Spleen (tissue), 11 donors: ENCODE measurements at regions not wholly inside any gene's neighbourhood (a gene's known extent, or its start where the extent isn't known, plus 50 kb on each side); places are given as distances from the start of the nearest gene placed in this dataset.

Experiments
- DNase-seq: peaks from one replicate; pipeline ENCODE4 v3.0.0-alpha.2; 2020
- H3K27ac ChIP-seq, 8 donors: fragments of 200-600 bp; sonication (generic) in 7 of 8; 1 replicate in 4 of 8; 2 replicates in 4 of 8; pipeline versions ENCODE4 v1.5.0 to v1.8.0; 2016 to 2021; ENCODE audit warnings: inconsistent platforms in 4 of 8, mild to moderate bottlenecking in 4 of 8, moderate library complexity in 1 of 8
- H3K27me3 ChIP-seq, 7 donors: fragments of 200-600 bp; sonication (generic) in 6 of 7; replicated peaks in 1 of 7; 1 replicate in 4 of 7; 2 replicates in 3 of 7; pipeline versions ENCODE4 v1.5.0 to v1.8.0; 2016 to 2021; ENCODE audit warnings: inconsistent platforms in 3 of 7, mild to moderate bottlenecking in 1 of 7
- H3K36me3 ChIP-seq, 6 donors: fragments of 200-600 bp; sonication (generic) in 5 of 6; 1 replicate in 4 of 6; 2 replicates in 2 of 6; pipeline versions ENCODE4 v1.5.0 to v1.8.0; 2016 to 2021; ENCODE audit warnings: inconsistent platforms in 2 of 6
- H3K4me1 ChIP-seq, 6 donors: fragments of 200-600 bp; sonication (generic) in 5 of 6; 1 replicate in 3 of 6; 2 replicates in 3 of 6; pipeline versions ENCODE4 v1.5.0 to v1.8.0; 2016 to 2021; ENCODE audit warnings: inconsistent platforms in 3 of 6
- H3K4me3 ChIP-seq, 8 donors: fragments of 200-600 bp; sonication (generic) in 7 of 8; 1 replicate in 4 of 8; 2 replicates in 4 of 8; pipeline versions ENCODE4 v1.5.0 to v1.8.0; 2016 to 2021; ENCODE audit warnings: inconsistent platforms in 4 of 8, mild to moderate bottlenecking in 4 of 8, moderate library complexity in 2 of 8
- H3K9me3 ChIP-seq, 8 donors: fragments of 200-600 bp; sonication (generic) in 7 of 8; 1 replicate in 4 of 8; 2 replicates in 4 of 8; pipeline versions ENCODE4 v1.5.0 to v1.8.0; 2016 to 2021; ENCODE audit warnings: inconsistent platforms in 4 of 8
- CTCF ChIP-seq, 11 experiments: fragments of 200-600 bp in 7 of 11; fragments of 450-650 bp in 4 of 11; sonication (generic) in 4 of 11; IDR thresholded peaks in 8 of 11; conservative IDR thresholded peaks in 3 of 11; 1 replicate in 7 of 11; 2 replicates in 4 of 11; pipeline versions ENCODE4 v1.4.0 to v1.8.0; 2016 to 2021; ENCODE audit warnings: antibody characterized with exemption in 11 of 11, inconsistent platforms in 4 of 11, mild to moderate bottlenecking in 1 of 11
- POLR2A ChIP-seq, 3 donors: fragments of 450-650 bp; IDR thresholded peaks; one replicate each; pipeline ENCODE4 v1.5.1; 2017; ENCODE audit warnings: antibody characterized with exemption in 3 of 3, mild to moderate bottlenecking in 1 of 3
- POLR2AphosphoS5 ChIP-seq, 3 donors: sonication (generic); formaldehyde crosslinking; IDR thresholded peaks; one replicate each; pipeline ENCODE4 v1.5.1; 2017; ENCODE audit warnings: antibody characterized with exemption in 3 of 3
- WGBS, 5 donors: extraction: QIAGEN DNeasy Blood & Tissue Kit in 3 of 5; methylation state at CpG; one replicate each; pipeline versions ENCODE4 v1.1.5 to v1.1.7; 2013 to 2018; 5-methylcytosine and 5-hydroxymethylcytosine counted together
- intact Hi-C: fragments of 100-400 bp; cut with DNase I; formaldehyde crosslinking; loops from one replicate; pipeline ENCODE4 v1.15.0; 2023; ENCODE audit warnings: low total_unique reads
- donor health status: healthy with polysubstance abuse.
- donor health status: DM: no; HTN: no; CAD: no; lungs with moderate emphysema.
- donor health status: DM: no; HTN: no; CAD: no.
- donor health status: Bipolar disorder and iron deficiency.
- donor health status: healthy.
- donor health status: DM: no; HTN: no; CAD: no.
- donor health status: DM: yes; HTN: yes; CAD: no.

- H3K9me3 ChIP-seq: peaks cover 0 to 26% (median 18%) of the 10 kb centered on the region in 8 donors
- WGBS, 5 donors: 76 to 81% (median 77%) methylated on average over 6 of the region's 6 CpGs
- TF ChIP-seq POLR2A (IDR thresholded peaks at IDR 0.05): no peak
Measured at GRCh38 chr7:24152877-24153472, 131.0 kb upstream of the NPY start.

GRCh38 chr7:24157666-24158065, 126.3 kb upstream of the NPY start:
- Histone ChIP-seq H3K9me3 (no peaks in the 10 kb centered on the region), H3K27ac (no peak overlapping the region), H3K36me3 (no peaks in the 10 kb centered on the region), H3K4me1 (no peaks in the 10 kb centered on the region), H3K27me3 (no peaks in the 10 kb centered on the region), H3K4me3 (no peak overlapping the region)
- intact Hi-C loops: no loop called here
- WGBS, 5 donors: 93 to 98% (median 96%) methylated on average over 3 of the region's 3 CpGs
- DNase-seq: no peak
- TF ChIP-seq CTCF (IDR thresholded peaks at IDR 0.05 in 8 of 11, conservative IDR thresholded peaks at IDR 0.05 in 3 of 11): no peak
- no peak for TF ChIP-seq POLR2AphosphoS5 (IDR thresholded peaks at IDR 0.05)
- no peak for TF ChIP-seq POLR2A (IDR thresholded peaks at IDR 0.05)

More at GRCh38 chr7:24152877-24153472, 131.0 kb upstream of the NPY start:
- Histone ChIP-seq H3K4me1 (no peaks in the 10 kb centered on the region), H3K36me3 (no peaks in the 10 kb centered on the region), H3K27ac (no peak overlapping the region), H3K27me3 (no peaks in the 10 kb centered on the region), H3K4me3 (no peak overlapping the region)
- DNase-seq: no peak
- intact Hi-C loops: no loop called here

GRCh38 chr7:24158975-24159374, 125.0 kb upstream of the NPY start:
- DNase-seq: no peak
- H3K4me1 ChIP-seq: no peaks in the 10 kb centered on the region
- H3K4me3 ChIP-seq: no peak overlapping the region
- intact Hi-C loops: no loop called here
- no peak for TF ChIP-seq CTCF (IDR thresholded peaks at IDR 0.05 in 8 of 11, conservative IDR thresholded peaks at IDR 0.05 in 3 of 11)
- TF ChIP-seq POLR2AphosphoS5 (IDR thresholded peaks at IDR 0.05): no peak
- no peak for TF ChIP-seq POLR2A (IDR thresholded peaks at IDR 0.05)
- H3K27ac ChIP-seq: no peak overlapping the region
- 84 to 93% (median 90%) methylated on average over 6 of the region's 6 CpGs for WGBS, 5 donors
- H3K36me3 ChIP-seq: no peaks in the 10 kb centered on the region
- H3K9me3 ChIP-seq: peaks cover 0 to 8% (median under 1%) of the 10 kb centered on the region in 8 donors
- H3K27me3 ChIP-seq: no peaks in the 10 kb centered on the region

DNA sequence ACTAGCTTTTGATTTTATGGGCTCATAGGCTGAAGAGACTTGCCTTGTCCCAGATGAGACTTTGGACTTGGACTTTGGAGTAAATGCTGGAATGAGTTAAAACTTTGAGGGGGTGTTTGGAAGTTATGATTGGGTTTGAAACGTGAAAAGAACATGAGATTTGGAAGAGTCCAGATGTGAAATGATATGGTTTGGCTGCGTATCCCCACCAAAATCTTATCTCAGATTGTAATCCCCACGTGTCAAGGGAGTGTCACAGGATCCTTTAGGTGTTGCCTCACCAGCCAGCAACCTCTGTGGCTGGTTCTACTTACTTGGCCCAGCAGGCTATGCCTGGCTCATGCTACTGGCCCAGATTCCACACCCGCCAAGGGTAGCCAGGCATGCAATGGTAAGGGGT, 119.6 kb upstream of the NPY start:
- Histone ChIP-seq H3K9me3 (peaks cover 0 to 25% (median 2%) of the 10 kb centered on the region in 8 donors), H3K27ac (no peak overlapping the region), H3K27me3 (no peaks in the 10 kb centered on the region), H3K4me1 (no peaks in the 10 kb centered on the region), H3K36me3 (no peaks in the 10 kb centered on the region), H3K4me3 (no peak overlapping the region)
- TF ChIP-seq POLR2AphosphoS5 (IDR thresholded peaks at IDR 0.05) (no peak), POLR2A (IDR thresholded peaks at IDR 0.05) (no peak), CTCF (IDR thresholded peaks at IDR 0.05 in 8 of 11, conservative IDR thresholded peaks at IDR 0.05 in 3 of 11) (no peak)
- intact Hi-C loops: no loop called here
- DNase-seq: no peak
- 58 to 82% (median 69%) methylated on average over 4 of the region's 4 CpGs for WGBS, 5 donors
